Hematopoietic multipotent progenitor cell treated with erythropoietin and hydrocortisone succinate and interleukin-3 and kit ligand, for 6 days (in vitro differentiated cells): ENCODE measurements at regions not wholly inside any gene's neighbourhood (a gene's known extent, or its start where the extent isn't known, plus 50 kb on each side); places are given as distances from the start of the nearest gene placed in this dataset.

Experiments
- DNase-seq: peaks from one replicate; pipeline ENCODE4 v3.0.0-alpha.2; 2015

- no peak for DNase-seq
These were observed 1045.8 kb downstream of the CNTNAP5 start for GRCh38 chr2:125070726-125071505.

DNA sequence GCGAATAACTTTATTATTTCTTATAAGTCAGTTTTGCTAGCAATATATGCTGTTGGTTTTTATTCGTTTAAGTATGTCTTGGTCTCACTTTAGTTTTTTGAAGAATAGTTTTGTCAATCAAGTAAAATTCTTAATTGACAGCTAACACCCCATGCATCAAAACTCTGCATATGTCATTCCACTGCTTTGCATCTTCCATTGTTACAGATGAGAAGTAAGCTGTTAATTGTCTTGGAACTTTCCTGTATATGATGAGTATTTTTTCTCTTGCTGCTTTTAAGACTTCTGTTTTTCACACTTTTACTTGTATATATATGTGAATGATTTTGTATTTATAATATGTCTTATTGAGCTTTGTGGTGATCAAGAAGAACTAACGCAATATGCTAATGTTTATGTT is 1048.4 kb downstream of the CNTNAP5 start:
- no peak for DNase-seq

DNA sequence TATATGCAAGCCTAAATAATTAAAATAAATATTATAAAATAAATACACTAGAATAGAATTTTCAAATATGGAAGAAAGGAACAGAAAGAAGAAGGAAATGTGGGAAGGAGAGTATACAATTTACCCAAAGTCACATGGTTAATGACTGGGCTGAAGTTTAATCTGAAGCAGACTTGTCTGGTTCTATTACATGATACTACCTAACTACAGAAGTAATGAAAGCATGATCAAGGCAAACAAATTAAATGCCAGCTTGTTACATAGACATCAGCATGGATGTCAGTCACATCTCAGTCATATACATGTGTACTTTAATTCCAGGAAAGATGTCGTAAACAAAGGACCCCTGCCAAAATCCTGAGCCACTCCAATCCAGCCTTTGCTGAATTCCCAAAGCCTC is 1060.8 kb downstream of the CNTNAP5 start:
- no peak for DNase-seq

- DNase-seq = no peak
These were observed 1061.5 kb downstream of the CNTNAP5 start for GRCh38 chr2:125086313-125087184.

DNA sequence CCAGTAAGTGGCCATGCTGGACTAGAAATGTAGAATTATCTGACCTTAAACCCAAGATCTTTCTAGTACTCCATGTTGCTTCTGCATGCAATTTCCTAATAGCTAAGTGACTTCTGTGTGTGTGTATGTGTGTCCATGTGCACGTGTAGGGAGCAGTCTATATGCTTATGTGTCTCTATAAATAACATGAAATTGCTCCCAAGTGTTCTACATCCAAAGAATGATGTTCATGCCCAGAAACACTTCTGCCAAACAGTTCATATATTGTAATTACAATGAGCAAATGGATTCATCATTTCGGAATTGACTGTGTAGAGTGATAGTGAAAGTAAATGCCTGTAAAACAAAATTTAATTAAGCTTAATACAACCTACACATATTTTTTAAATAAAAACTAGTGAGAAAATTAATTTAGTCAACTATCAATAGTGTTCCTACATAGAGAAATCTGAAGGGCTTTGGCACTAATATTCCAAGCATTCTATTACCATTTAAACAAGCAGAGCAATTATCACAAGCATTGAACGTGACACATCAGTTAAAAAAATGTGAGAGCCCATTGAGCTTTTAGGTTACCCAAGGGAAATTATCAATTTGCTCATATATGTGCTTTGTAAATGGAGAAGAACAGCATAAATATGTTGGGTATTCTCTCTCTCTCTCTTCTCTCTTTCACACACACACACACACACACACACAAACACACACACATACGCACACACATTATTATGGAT is 1067.4 kb downstream of the CNTNAP5 start:
- no peak for DNase-seq

DNA sequence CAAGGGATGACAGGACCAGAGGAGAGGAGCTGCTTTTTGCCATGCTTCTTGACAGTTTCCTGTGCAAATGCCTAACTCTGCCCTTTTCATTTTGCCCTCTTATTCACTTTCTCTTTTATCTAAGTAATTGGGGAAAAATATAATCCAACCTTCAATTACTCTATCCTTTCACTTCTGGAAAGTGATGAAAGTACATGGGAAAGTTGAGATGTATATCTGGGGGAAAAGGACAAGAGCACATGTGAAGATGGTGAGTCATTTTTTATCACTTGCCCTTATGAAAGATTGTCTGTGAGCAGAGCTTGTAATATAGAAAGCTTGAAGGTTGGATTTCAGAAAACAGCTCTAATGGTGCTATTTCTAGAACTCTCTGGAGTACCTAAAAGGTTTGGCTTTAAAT is 1070.7 kb downstream of the CNTNAP5 start:
- DNase-seq = no peak

DNA sequence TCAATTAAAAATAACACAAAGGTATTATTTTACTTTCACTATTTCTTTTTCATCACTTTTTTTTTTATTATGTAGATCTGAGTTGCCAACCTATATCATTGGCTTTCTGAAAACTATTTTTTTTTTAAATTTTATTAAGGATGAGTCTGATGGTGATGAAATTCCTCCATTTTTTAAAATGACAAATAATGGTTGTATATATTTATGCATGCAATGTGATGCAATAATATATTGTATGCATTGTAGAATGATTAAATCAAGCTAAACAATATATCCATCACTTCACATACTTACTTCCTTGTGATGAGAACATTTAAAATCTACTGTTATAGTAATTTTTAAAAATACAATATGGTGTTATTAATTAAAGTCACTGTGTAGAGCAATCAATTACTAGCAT is 1081.6 kb downstream of the CNTNAP5 start:
- no peak for DNase-seq

- DNase-seq = no peak
These were observed 1082.4 kb downstream of the CNTNAP5 start for GRCh38 chr2:125107446-125107845.

DNA sequence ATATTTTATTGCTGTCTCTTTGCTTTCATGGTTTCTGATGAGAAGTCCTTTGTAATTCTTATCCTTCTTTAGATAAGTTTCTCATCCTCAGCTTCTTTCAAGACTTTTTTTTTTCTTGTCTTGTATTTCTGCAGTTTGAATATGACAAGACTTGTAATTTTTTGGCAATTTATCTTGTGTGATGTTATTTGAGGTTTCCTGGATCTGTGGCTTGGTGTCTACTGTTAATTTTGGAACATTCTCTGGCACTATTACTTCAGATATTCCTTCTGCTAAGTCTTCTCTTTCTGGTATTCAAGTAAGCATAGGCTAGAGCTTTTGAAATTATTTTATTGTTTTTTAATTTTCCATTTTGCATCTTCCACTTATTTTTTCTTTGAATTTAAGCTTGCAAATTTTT is 1083.2 kb downstream of the CNTNAP5 start:
- DNase-seq = no peak

- no peak for DNase-seq
These were observed 1100.8 kb downstream of the CNTNAP5 start for GRCh38 chr2:125125902-125126301.

DNA sequence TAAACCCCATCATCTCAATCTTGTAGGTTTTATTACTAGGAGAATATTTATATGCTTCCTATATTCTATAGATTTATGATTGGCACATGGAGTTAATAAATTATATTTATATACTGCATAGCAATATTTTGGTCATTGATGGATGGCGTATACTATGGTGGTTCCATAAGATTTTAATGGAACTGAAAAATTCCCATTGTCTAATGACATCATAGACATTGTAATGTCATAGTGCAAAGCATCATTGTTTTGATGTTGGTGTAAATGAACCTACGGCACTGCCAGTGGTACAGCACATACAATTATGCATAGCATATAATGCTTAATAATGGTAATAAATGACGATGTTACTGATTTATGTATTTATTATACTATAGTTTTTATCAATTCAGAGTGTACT is 1135.9 kb downstream of the CNTNAP5 start:
- DNase-seq = no peak

- DNase-seq = no peak
These were observed 1142.1 kb downstream of the CNTNAP5 start for GRCh38 chr2:125167152-125167551.

GRCh38 chr2:125167820-125168219 is 1142.7 kb downstream of the CNTNAP5 start:
- no peak for DNase-seq

- DNase-seq = no peak
These were observed 1143.4 kb downstream of the CNTNAP5 start for GRCh38 chr2:125168442-125168841.

DNA sequence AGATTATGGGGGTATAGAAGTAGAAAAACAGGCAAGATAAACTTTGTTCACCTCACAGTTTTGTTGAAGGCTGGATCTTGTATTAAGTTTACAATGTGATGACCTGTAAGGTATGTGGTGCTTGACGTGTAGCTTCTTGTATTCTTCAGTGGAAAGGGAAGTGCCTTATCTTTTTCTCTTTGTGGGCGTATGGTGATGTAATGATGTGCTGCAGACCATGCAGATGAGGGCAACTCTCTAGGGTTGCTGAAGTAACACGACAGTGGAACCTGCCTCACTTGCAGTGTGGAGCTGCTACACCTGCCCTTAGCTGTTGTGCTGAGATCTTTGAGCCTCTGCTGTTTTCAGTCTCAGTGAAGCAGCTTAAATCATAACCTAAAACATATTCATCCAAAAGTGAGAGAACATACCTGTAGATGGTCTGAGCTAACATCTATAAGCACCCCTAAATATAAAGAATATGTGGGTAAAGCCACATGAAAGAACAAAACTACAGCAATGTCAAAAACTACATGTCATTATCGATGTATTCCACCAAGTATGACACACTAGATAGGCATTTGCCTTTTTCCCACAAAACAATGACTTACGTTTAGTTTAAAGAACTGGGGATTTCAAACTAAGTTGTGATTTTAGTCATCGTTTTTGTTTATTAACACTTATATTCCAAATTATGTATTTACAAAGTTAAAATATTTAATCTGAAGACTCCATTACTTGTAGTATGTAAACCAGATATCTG is 1144.1 kb downstream of the CNTNAP5 start:
- no peak for DNase-seq

DNA sequence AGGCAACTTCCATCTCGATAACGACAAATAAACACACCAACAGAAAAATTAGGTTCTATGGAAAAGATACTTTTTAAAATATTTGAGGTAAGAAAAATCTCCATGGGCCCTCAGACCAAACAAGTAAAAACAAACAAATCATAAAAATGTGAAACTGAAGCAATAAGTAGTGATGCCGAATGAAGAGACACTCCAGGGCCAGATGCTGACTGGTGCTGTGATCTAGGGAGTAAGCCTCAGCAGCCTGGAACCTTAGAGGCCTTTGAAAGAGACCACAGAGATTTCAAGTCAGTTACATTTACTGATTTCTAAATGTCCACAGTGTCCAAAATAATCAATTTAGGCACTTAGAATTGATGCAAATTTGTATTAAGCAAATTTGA is 1144.7 kb downstream of the CNTNAP5 start:
- no peak for DNase-seq

DNA sequence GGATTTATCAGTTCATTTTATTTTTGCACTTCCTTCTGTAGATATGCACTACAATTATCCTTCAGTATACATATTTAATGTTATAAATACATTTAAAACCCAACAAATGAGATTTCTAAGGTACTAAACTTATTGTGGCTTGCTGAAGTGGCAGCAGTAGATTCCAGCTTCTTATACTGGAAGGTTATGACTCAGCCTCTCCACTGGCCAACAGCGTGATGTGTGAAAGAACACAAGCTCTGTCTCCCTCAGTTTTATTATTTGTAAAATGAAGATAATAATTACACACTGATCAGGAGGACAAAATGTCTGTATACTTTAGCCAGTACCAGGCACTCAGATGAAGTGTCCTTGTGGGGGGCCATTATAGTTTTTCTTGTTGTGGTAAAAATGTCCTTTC is 1147.1 kb downstream of the CNTNAP5 start:
- no peak for DNase-seq

DNA sequence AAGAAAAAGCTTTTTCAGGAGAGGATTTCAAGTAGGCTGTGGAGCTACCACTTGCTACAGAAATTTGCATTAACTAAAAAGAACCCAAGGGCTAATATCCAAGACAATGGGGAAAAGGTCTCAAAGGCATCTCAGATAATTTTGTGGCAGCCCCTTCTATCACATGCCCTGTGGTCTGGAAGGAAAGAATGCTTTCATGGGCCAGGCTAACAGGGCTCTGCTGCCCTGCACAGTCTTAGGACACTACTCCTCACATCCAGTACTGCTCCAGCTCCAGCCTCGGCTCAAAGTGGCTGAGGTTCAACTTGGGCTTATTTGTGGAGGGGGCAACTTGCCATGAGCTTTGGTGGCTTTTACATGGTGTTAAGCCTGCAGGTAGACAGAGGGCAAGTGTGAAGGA is 1150.3 kb downstream of the CNTNAP5 start:
- DNase-seq = no peak

DNA sequence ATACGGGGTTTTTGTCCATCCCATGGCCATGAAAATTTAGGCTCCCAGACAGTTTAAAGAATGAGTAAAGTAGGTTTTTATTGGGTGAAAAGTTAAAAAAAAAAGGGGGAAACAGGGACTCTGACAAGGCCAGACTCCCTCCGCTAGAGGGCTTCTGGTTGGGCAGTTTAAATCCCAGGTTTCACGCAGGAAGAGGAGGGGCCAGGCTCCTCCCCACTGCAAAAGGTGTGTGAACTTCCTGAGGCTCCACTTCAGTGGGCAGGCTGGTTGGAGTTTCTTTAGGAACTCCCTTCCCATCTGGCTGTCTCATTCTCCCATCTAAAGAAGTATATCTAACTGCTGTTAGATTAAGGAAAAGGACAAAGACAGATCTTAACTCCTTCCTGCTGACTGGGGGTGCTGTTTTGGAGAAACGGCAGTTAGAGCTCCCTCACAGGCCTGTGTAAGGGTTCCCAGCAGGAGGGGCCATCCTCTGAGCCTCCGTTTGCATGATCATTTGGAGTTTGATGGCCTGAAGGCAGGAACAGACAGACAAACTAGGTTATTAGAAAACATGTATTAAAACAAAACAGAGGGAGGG is 1160.7 kb downstream of the CNTNAP5 start:
- no peak for DNase-seq

DNA sequence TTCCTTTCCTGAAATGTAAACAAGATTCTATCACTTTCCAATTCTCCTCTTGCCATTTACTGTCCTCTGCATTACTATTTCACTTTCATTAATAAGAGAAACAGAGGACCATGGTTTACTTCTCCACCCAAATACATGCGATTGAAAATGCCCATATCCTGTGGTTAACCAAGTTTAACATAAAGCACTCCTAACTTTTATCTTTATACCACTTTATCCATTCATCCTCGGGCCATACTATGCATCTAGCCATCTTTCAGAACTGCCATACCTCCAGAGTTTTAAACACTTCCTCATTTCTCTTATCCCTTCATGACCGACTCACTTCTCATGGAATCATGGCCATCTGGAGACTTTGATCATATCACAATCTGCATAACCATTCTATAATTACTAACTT is 1182.3 kb downstream of the CNTNAP5 start:
- DNase-seq = no peak

- no peak for DNase-seq
These were observed 1191.2 kb downstream of the CNTNAP5 start for GRCh38 chr2:125216321-125216720.

- no peak for DNase-seq
These were observed 1199.1 kb downstream of the CNTNAP5 start for GRCh38 chr2:125224188-125224587.
